ENCODE measurements at regions not wholly inside any gene's neighbourhood (a gene's known extent, or its start where the extent isn't known, plus 50 kb on each side); places are given as distances from the start of the nearest gene placed in this dataset.

DNA sequence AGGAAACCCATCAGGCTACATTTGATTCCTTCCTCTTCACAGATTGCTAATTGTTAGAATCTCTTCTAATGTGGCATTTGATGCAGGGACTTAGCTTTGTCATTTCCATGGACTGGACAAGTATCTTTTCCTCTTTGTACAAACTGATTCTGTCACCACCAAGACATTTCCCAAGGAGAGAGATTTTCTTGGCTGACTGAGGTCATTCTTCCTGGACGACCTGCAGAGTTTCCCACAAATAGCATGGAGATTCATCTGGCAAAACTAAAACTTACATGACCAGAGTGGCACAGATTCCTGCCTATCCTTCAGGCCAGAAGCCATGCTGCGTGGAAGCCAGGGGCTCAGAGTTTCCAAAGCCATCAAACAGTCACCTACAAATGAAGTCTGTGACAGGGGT, 269.2 kb upstream of the LRTM1 start:
- ATAC-seq = no peak
- Histone ChIP-seq H3K27ac (no peak overlapping the region), H3K4me1 (no peaks in the 10 kb centered on the region), H3K9me3 (no peaks in the 10 kb centered on the region), H3K4me3 (no peak overlapping the region), H3K27me3 (no peaks in the 10 kb centered on the region), H3K36me3 (no peaks in the 10 kb centered on the region)
- intact Hi-C loops (cut with DNase I) = no loop called here
- DNase-seq = no peak
- TF ChIP-seq, protein P1, sequence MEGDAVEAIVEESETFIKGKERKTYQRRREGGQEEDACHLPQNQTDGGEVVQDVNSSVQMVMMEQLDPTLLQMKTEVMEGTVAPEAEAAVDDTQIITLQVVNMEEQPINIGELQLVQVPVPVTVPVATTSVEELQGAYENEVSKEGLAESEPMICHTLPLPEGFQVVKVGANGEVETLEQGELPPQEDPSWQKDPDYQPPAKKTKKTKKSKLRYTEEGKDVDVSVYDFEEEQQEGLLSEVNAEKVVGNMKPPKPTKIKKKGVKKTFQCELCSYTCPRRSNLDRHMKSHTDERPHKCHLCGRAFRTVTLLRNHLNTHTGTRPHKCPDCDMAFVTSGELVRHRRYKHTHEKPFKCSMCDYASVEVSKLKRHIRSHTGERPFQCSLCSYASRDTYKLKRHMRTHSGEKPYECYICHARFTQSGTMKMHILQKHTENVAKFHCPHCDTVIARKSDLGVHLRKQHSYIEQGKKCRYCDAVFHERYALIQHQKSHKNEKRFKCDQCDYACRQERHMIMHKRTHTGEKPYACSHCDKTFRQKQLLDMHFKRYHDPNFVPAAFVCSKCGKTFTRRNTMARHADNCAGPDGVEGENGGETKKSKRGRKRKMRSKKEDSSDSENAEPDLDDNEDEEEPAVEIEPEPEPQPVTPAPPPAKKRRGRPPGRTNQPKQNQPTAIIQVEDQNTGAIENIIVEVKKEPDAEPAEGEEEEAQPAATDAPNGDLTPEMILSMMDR (IDR thresholded peaks at IDR 0.05) = no peak

DNA sequence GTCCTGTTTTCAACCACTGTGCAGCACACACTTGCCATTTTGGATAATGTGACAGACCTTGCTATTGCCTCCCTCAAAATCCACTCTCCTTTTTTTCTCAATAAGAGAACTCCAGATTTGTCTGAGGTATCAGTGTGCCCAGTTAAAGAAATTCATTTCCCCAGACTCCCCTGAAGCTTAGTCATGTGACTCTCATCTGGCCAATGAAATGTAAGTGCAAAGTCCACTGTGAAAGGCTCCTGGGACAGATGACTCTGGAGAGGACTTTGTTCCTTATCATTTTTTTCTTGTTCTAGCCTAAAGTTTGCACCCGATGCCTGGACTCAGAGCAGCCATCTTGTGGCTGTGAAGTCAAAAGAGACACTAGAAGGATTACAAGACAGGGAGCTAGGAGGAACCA, 268.6 kb upstream of the LRTM1 start:
- H3K27ac ChIP-seq = no peak overlapping the region
- no peaks in the 10 kb centered on the region for H3K36me3 ChIP-seq
- TF ChIP-seq, protein P1 (IDR thresholded peaks at IDR 0.05) = no peak
- H3K4me1 ChIP-seq = no peaks in the 10 kb centered on the region
- ATAC-seq (no peak), DNase-seq (no peak)
- H3K27me3 ChIP-seq = no peaks in the 10 kb centered on the region
- no peaks in the 10 kb centered on the region for H3K9me3 ChIP-seq
- H3K4me3 ChIP-seq = no peak overlapping the region
- intact Hi-C loops (cut with DNase I) = no loop called here

DNA sequence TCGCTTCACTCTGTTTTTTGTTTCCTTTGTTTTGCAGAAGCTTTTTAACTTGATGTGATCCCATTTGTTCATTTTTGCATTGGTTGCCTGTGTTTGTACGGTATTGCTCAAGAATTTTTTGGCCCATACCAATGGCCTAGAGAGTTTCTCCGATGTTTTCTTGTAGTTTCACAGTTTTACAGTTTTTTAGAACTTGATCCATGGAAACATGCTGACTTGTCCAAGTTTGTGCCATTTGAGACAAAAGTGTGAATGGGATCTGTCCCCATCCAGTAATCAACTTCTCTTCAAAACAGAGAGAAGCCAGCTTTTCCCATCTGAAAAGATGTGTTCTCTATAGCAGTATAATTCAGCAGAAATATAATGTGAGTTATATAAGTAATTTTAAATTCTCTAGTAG, 266.5 kb upstream of the LRTM1 start:
- Histone ChIP-seq H3K9me3 (no peaks in the 10 kb centered on the region), H3K36me3 (no peaks in the 10 kb centered on the region), H3K27ac (no peak overlapping the region), H3K27me3 (no peaks in the 10 kb centered on the region), H3K4me1 (no peaks in the 10 kb centered on the region), H3K4me3 (no peak overlapping the region)
- DNase-seq (no peak), ATAC-seq (no peak)
- TF ChIP-seq, protein P1 (IDR thresholded peaks at IDR 0.05) = no peak
- intact Hi-C loops (cut with DNase I) = no loop called here

DNA sequence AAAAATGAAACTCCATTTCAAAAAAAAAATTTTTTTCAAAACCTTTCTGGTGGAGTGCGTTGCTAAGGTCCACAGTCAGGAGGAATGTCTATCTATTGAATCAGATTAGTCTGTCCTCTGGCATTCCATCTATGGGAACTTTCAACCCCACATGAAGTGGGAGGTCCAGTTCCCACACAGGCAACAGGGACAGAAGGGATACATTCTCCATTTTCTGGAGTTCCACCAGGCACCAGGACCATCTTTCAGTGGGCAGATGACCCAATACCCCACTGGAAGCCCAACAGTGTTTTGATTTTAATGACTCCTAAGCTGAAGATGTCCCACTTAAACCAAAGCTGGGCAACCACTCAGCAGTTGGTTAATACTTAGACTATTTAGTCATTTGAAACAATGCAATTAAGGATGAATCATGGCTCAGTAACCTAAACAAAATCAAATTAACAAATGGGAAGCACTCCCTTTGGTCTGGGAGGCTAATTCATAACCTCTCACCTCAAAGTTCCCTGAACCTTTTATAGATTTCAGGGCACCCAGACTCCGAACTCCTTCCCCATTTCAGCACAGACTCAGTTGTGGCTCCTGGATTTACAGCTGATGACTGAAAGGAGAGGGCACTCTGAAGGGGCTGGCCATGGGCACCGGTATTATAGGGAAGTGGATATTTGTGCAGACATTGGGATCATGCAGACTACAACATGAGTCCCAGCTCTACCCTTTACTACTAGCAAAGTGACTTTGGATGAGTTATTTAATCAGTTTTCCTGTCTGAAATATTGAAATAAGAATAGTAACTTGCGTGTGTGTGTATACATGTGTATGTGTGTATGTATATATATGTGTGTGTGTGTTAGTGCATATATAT, 264.3 kb upstream of the LRTM1 start:
- intact Hi-C loops (cut with DNase I) = no loop called here

DNA sequence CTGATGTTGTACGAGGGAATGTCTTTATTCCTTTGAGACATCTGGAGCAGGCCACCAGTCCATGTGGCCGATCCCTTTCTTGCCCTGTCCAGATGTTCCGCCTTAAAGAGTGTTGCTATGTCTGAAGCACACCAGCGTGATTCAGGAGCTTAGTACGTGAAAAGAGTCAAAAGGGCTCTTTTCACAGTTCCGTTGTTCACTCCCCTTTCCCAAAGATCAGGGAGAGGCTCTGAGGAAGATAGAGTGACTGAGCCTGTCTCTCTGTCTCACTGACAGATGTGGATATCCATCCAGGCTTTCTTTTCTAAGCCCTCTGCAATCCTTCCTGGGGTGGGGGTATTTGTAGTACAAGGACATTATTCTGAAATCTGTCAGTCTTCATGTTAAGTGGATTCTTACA, 262.5 kb upstream of the LRTM1 start:
- H3K4me1 ChIP-seq = no peaks in the 10 kb centered on the region
- no peaks in the 10 kb centered on the region for H3K36me3 ChIP-seq
- no peak overlapping the region for H3K27ac ChIP-seq
- ATAC-seq = no peak
- intact Hi-C loops (cut with DNase I) = no loop called here
- H3K27me3 ChIP-seq = no peaks in the 10 kb centered on the region
- no peak overlapping the region for H3K4me3 ChIP-seq
- no peaks in the 10 kb centered on the region for H3K9me3 ChIP-seq
- TF ChIP-seq, protein P1 (IDR thresholded peaks at IDR 0.05) = no peak
- DNase-seq = no peak

More for the DNA sequence above, 264.3 kb upstream of the LRTM1 start:
- DNase-seq = no peak
- ATAC-seq = no peak
- no peaks in the 10 kb centered on the region for H3K9me3 ChIP-seq
- no peak overlapping the region for H3K4me3 ChIP-seq
- TF ChIP-seq, protein P1 (IDR thresholded peaks at IDR 0.05) = no peak
- H3K27ac ChIP-seq = no peak overlapping the region
- H3K27me3 ChIP-seq = no peaks in the 10 kb centered on the region
- no peaks in the 10 kb centered on the region for H3K36me3 ChIP-seq
- no peaks in the 10 kb centered on the region for H3K4me1 ChIP-seq

All from upper lobe of right lung (tissue), 1 donor.